Loucy (cell line): ENCODE measurements at regions not wholly inside any gene's neighbourhood (a gene's known extent, or its start where the extent isn't known, plus 50 kb on each side); places are given as distances from the start of the nearest gene placed in this dataset.

Source experiments
- EZH2phosphoT487 ChIP-seq: fragments of 200-600 bp; IDR thresholded peaks from 2 replicates; pipeline ENCODE4 v1.6.1; 2018; ENCODE audit warnings: antibody characterized with exemption, mild to moderate bottlenecking, moderate library complexity, borderline replicate concordance
- TF ChIP-seq, protein P1 (sequence below): fragments of 200-600 bp; sonication (generic); conservative IDR thresholded peaks from 2 replicates; pipeline ENCODE4 v1.5.1; 2014; ENCODE audit warnings: mild to moderate bottlenecking, antibody characterized with exemption, low read length

DNA sequence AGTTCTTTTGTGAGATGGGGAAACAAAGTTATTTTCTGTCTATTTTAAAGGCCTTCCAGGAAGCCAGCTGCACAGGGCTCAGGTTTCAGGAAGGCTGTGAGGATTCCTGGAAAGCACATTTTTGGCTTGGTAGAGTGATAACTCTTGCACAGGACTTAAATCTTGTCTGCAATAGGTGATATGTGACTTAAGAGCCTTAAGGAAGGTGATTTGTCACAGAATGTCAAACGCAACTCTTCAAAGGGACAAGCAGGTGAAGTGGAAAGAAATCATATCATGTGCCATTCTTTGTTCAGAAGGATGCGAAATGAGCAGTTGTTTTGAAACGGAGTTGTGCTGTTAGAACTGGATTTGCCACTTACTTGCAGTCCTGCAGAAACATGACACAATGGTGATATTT lies 459.3 kb downstream of the MAT2B start:
- TF ChIP-seq, protein P1, sequence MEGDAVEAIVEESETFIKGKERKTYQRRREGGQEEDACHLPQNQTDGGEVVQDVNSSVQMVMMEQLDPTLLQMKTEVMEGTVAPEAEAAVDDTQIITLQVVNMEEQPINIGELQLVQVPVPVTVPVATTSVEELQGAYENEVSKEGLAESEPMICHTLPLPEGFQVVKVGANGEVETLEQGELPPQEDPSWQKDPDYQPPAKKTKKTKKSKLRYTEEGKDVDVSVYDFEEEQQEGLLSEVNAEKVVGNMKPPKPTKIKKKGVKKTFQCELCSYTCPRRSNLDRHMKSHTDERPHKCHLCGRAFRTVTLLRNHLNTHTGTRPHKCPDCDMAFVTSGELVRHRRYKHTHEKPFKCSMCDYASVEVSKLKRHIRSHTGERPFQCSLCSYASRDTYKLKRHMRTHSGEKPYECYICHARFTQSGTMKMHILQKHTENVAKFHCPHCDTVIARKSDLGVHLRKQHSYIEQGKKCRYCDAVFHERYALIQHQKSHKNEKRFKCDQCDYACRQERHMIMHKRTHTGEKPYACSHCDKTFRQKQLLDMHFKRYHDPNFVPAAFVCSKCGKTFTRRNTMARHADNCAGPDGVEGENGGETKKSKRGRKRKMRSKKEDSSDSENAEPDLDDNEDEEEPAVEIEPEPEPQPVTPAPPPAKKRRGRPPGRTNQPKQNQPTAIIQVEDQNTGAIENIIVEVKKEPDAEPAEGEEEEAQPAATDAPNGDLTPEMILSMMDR = no peak
- no peak for TF ChIP-seq EZH2phosphoT487
